Cerebellar nuclear complex (tissue), 1 donor: ENCODE measurements at regions not wholly inside any gene's neighbourhood (a gene's known extent, or its start where the extent isn't known, plus 50 kb on each side); places are given as distances from the start of the nearest gene placed in this dataset.

Experiments
- DNase-seq, 2 experiments: peaks; one replicate each; lab custom pipeline; 2025; lab: John Stamatoyannopoulos, UW

DNA sequence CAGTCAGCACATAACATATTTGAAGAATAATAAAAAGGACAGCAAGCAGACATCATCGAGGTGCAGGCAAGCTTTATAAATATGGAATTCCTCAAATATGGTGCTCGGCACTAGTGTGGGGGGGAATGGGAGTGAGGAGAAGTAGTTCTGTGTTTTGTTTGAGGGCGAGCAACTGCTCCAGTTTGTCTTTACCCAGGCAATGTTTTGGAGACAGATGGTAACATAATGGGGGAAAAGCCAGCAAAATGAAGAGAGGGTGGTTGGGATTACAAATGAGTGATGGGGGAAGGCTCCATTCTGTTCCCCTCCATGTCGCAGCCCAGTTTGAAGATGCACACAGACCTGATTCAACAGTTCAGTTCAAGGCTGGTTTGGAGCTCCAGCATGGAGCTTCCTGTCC, 572.9 kb upstream of the DIPK2B start:
- no peak for DNase-seq

- no peak for DNase-seq
Observed at GRCh38 chrX:45771560-45772340, 571.1 kb upstream of the DIPK2B start.

- no peak for DNase-seq
Observed at GRCh38 chrX:45771114-45771513, 570.4 kb upstream of the DIPK2B start.

DNA sequence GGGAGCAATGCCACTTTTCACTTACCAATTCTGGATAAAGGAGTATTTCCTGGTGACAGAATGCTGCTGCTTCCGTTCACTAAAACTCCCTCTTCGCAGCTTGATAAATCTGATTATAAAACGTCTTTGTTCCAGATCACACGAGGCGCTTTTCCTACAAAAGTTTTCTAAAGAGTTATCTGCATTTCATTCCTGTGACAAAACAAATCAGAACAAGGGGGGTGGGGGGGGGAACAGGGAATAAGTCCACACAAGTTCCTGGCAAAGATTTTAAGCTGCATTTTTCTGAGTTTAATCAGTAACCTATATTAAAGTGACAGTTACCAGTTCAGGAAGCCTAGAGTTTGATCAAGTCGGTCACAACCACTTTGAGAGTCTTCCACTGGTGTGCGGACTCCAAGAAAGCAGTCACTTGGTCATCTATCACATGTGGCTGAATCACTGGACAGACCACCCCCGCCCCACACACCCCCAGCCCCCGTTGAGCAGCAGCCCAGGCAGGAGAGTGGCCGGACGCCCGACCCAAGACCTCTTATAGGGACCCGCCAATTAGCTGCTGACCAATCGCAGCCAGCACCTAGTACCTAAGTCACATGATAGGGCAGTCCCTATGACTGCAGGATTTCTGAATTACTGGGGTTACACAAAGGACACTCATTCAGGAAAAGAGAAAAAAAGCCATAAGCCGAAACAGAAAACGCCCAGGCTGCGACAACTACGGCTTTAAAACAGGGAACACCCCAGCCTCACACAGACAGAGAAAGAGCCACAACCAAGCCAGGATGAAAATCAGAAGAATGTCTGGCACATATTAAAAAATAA, 569.3 kb upstream of the DIPK2B start:
- DNase-seq: no peak

- no peak for DNase-seq
Observed at GRCh38 chrX:45768666-45769236, 568.1 kb upstream of the DIPK2B start.

DNA sequence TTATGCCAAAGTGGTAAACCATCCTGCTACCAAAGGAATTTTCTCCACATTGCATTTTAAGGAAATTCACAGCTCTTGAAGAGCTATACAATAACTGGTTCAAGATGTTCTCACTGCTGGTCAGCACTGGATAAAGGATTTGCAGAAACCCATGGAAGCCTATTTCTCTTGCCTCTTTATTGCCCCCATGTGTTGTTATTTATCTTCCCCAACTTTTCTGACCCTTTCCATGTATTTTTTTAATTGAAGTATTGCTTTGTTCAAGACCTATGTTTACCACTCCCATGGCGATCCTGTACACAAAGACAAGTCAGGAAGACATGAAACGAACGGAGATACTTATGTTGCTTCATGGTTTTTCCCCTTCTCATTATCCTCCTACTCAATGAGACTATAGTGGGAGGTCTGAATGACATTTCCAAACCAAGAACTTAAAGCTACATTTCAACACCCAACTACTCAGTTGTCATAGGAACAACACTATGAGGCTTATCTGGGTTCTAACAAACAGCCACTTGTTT, 566.4 kb upstream of the DIPK2B start:
- DNase-seq: no peak

DNA sequence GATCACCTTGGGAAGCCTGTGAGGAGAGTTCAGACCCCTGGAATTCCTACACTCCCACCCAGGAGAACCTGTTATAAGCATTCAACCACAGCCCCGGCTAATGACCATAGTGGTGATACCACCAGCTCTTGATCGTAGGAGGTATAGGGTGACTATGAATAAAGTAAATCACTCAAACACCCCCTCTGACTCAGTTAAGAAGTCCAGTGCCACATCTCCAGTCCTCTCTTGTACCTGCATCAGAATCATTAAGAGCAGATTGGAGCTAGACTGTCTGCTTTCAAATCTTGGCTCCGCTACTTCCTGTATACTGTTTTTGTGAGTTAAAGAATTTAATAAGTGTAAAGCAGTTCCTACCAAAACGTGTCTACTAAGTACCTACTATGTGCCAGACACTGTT, 565.1 kb upstream of the DIPK2B start:
- DNase-seq: no peak

- DNase-seq: no peak
Observed at GRCh38 chrX:45765281-45765680, 564.6 kb upstream of the DIPK2B start.

DNA sequence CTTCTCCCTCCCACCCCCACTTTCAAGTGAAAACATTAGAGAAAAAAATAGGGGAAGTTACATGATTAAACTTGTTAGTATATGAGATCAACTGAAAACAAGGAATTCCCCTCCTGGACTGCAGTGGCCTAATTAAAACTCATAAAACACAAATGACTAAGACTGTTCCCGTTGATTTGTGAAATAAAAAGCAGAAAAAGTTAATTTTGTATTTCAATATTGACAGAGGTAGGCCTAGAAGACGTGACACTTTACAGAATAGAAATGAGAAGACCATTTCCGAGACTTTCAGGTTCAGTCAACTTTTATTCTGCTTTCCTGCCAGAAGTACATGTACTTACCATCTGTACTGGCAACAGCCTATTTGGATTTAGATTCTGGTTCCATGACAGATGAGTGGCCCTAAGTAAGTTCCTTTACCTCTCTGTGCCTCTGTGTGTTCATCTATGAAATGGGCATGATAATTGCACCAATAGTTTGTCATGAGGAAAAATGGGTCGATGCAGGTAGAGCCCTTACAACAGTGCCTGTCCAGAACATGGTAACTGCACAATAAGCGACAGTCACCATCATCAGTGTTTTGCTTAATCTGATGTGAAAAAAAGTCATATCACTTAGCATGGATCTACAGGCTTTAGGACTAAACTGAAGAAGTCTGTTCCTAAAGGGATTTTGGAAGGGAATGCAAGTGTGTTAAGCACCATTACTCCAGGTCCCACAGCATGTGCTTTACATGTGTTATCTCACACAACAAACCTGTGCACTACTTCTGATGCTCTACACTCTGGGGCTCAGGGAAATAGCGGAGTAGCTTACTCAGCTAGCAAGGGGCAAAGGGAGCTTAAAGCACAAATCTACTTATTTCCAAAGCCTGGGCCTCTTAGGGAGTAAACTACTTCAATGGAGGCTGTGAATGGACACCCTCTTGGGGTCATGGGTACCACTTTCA, 562.3 kb upstream of the DIPK2B start:
- DNase-seq: no peak

GRCh38 chrX:45761920-45762319, 561.2 kb upstream of the DIPK2B start:
- DNase-seq: no peak

DNA sequence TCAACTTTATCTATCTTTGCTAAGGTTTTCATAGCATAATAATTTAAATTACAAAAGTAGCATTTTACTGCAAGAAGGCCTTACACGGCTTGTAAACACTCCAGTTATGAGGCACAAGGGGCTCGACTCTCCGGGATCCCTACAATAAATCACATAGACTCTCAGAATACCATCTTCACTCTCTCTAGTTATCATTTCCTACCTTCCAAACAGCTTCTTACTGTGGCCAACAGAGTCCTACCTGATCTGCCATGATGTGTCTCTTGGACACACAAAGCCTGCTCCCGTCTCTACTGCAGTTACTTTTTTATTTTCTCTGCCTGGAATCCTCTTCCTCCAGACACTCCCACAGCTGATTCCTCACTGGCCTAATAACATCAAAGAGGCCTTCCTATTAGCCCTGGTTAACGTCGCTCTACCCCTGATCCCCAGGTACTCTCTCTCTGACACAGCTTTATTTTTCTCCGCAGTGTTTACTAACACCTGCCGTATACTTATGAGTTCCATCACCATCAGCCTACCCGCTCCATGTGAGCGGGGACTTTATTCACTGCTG, 559.6 kb upstream of the DIPK2B start:
- no peak for DNase-seq

GRCh38 chrX:45758738-45759397, 558.2 kb upstream of the DIPK2B start:
- DNase-seq: no peak

GRCh38 chrX:45758319-45758718, 557.6 kb upstream of the DIPK2B start:
- DNase-seq: no peak

DNA sequence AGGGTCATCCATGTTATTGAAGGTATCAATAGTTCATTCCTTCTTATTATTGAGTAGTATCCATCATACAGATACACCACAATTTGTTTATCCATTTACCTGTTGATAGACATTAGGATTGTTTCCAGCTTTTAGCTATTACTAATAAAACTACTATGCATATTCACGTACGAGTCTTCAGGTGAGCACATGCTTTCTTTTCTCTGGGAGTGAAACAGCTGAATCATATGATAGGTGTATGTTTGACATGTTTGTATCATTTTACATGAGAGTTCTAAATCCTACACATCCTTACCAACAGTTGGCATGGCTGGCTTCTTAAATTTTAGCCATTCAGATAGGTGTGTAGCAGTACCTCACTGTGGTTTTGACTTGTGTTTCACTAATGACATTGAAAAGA, 556.6 kb upstream of the DIPK2B start:
- DNase-seq: no peak

DNA sequence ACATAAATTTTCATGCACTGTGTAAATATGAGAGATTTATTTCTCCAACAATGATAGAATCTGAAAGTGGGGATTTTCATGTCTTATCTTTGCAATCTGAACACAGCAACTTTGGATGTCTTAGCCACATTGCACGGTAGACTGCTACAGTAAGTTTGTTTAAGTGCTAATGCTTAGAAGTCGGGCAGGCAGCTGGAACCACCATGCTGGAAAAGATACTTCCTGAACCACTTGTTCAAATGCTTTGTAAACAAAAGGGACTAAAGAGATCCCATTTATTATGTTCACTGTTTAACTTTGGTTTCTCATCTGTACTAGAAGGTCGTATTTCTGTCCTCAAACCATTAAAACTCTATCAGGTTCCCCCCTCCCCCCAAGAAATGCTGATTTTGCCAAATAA, 555.9 kb upstream of the DIPK2B start:
- no peak for DNase-seq

DNA sequence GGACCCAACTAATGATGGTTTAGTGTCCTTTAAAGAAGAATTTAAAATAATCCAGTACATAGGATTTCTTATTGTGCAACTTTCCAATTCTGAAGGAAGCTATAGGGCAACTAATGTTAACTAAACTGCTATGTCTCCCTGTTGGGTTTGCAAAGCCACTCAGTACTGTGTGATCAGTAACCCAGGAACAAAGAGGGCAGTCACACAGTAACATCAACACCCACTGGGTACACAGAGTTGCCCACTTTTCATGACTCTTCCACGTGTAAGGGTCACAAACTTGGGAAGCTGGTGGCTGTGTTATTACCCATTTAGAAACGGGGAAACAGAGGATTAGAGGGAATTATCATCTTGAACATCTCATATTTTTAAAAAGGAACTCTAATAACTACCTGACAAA, 555.0 kb upstream of the DIPK2B start:
- DNase-seq: no peak

- no peak for DNase-seq
Observed at GRCh38 chrX:45751156-45751555, 550.5 kb upstream of the DIPK2B start.

DNA sequence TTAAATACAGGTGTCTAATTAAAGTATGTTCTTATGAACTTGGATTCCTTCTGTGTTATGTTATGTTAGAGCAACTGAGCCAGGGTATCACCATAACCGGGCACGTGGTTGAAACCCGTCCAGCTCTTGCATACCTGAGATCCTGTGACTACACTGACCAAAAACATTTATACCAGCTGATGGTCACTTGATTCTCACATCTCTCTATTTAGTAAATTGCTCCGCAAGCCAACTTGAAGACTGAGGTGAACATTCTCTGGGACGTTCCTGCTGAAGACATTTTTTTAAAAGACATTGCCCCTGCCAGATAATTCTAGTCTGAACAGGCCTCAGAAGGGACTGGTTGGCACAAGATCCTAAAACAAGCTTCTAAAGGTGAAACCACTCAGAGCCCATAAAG, 550.0 kb upstream of the DIPK2B start:
- no peak for DNase-seq

DNA sequence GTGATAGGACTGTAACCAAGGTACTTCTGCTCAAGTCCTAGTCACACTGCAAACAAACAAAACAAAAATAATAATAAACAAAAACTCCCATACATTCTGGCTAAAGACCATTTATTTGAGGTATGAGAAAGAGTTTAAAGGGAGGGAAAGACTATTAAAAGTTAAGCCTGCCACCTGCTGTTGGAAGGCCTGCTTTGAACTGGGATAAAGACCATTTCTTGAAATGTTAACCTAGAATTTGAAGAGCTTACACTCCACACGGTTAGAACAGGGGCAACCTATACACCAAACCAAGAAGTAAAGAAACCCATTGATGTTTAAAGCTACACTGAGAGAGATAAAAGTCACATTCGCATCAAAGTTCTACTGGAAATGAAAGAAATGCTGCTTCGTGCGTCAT, 548.7 kb upstream of the DIPK2B start:
- no peak for DNase-seq

GRCh38 chrX:45748369-45748774, 547.7 kb upstream of the DIPK2B start:
- DNase-seq: no peak

DNA sequence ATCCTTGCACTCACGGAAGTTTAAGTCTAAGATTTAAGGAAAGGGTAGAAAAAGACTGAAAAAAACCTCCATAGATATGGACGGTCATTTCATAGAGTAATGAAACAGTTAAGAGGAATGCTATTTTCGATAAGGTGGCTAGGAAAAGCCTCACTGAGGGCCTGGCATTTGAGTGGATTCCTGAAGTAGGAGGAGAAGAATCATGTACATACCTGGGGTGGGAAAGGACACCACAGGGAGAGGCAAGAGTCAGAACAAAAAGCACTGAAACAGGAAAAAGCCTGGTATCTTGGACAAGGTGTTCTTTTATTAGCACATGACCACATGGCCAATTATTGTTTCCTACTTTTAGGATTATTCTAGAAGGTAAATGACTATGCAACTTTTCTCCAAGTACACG, 547.2 kb upstream of the DIPK2B start:
- DNase-seq: no peak
